ENCODE measurements at regions not wholly inside any gene's neighbourhood (a gene's known extent, or its start where the extent isn't known, plus 50 kb on each side); places are given as distances from the start of the nearest gene placed in this dataset.

DNA sequence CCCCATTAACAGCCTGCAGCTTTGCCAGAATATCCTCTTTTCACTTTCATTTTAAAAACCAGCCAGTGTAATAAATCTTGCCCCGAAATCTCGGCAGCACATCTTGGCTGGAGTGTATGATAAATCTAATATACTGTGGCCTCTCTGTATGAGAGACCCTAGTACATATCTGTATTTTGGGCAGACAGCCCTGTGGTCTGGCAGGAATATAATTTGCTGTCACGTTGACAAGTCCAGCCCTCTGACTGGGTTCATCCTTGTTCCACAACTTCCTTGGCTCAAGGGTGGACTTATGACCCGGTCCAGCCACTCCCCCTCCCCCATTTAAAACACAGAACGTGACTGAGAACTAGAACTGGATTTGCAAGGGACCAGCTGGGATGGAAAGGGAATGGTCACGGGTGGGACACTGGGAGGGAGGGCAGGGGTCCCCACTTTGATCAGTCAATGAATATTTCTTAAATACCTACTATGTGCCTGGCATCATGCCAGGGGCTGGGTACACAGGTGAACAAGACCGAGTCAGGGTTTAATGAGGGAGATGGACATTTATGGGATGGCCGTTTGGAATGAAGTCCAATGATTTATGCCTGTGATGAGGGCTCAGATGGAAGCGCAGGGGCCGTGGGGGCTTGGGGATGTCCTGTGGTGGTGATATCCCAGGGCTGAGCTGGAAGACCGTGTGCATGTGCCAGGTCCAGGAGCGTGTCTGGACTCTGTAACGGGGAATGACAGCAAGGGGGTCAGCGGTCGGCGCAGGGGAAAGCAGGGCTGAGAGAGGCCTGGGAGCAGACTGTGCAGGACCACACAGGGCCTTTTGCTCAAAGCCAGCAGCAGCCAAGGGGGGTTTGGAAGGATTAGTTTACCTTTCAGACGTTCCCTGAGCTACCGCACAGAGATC is 190.5 kb downstream of the PHETA1 start:
- TF ChIP-seq CTCF (conservative IDR thresholded peaks at IDR 0.05) (no peak), ZFX (IDR thresholded peaks at IDR 0.05) (no peak)
